Loucy (cell line): ENCODE measurements at regions not wholly inside any gene's neighbourhood (a gene's known extent, or its start where the extent isn't known, plus 50 kb on each side); places are given as distances from the start of the nearest gene placed in this dataset.

ENCODE experiments used
- EZH2phosphoT487 ChIP-seq: fragments of 200-600 bp; IDR thresholded peaks from 2 replicates; pipeline ENCODE4 v1.6.1; 2018; ENCODE audit warnings: antibody characterized with exemption, mild to moderate bottlenecking, moderate library complexity, borderline replicate concordance
- TF ChIP-seq, protein P1 (sequence below): fragments of 200-600 bp; sonication (generic); conservative IDR thresholded peaks from 2 replicates; pipeline ENCODE4 v1.5.1; 2014; ENCODE audit warnings: mild to moderate bottlenecking, antibody characterized with exemption, low read length

DNA sequence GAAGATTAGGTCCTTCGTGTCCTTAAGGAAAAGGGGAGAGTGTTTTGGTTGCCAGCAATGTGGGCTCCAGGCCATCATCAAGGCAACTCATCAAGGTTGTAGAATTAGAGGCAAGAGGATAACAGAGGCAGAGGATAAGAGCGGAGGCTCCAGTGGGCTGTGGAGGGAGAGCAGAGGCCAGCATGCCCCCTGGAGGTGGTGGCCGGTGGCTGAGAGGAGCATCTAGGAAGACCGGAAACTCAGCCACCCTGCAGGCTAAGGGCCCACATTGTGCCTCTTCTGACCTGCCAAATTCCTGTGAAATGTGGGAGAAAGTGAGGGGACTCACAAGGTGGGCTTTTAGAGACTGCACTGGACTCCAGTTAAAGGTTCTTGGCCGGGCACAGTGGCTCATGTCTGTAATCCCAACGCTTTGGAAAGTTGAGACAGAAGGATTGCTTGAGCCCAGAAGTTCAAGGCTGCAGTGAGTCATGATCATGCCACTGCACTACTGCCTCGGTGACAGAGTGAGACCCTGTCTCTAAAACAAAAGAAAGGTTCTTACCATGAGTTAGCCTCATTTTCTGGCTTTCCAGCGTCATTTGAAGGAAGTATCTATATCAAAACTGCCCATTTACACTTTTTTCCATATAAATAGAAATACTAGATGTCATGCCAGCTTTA lies 62.7 kb upstream of the ADORA2B start:
- TF ChIP-seq, protein P1, sequence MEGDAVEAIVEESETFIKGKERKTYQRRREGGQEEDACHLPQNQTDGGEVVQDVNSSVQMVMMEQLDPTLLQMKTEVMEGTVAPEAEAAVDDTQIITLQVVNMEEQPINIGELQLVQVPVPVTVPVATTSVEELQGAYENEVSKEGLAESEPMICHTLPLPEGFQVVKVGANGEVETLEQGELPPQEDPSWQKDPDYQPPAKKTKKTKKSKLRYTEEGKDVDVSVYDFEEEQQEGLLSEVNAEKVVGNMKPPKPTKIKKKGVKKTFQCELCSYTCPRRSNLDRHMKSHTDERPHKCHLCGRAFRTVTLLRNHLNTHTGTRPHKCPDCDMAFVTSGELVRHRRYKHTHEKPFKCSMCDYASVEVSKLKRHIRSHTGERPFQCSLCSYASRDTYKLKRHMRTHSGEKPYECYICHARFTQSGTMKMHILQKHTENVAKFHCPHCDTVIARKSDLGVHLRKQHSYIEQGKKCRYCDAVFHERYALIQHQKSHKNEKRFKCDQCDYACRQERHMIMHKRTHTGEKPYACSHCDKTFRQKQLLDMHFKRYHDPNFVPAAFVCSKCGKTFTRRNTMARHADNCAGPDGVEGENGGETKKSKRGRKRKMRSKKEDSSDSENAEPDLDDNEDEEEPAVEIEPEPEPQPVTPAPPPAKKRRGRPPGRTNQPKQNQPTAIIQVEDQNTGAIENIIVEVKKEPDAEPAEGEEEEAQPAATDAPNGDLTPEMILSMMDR: peak; percentile 28; the same call in 1 of the 2 replicates
- TF ChIP-seq EZH2phosphoT487: no peak
